Naive thymus-derived CD8-positive, alpha-beta T cell (primary cell): ENCODE measurements at regions not wholly inside any gene's neighbourhood (a gene's known extent, or its start where the extent isn't known, plus 50 kb on each side); places are given as distances from the start of the nearest gene placed in this dataset.

Experiments used
- ATAC-seq, 2 donors: fragments of 150-1000 bp; cut with Tn5 transposase in 1 of 2; sonication (Bioruptor Pico), chemical (Tn5 transposase) in 1 of 2; 1 replicate in 1 of 2; 2 replicates in 1 of 2; pipeline ENCODE4 v1.10.0; 2021; ENCODE audit warnings: mild to moderate bottlenecking in 2 of 2, moderate library complexity in 2 of 2
- POLR2A ChIA-PET: fragments of 350-600 bp; sonication (Branson Sonifier 250); formaldehyde crosslinking; loops from one replicate; lab custom pipeline; 2021; ENCODE audit warnings: antibody characterized with exemption; lab: Charles Lee
- DNase-seq, 10 donors: peaks; one replicate each; pipeline versions ENCODE4 v3.0.0 to v3.0.0-alpha.2; 2020 to 2022
- H3K27ac Mint-ChIP-seq, 10 donors: one replicate each; pipeline ENCODE4 v1.8.0; 2020 to 2022; ENCODE audit warnings: mild to moderate bottlenecking in 10 of 10, mixed read lengths in 10 of 10, moderate library complexity in 4 of 10, inconsistent platforms in 1 of 10
- H3K27me3 Mint-ChIP-seq, 5 donors: one replicate each; pipeline ENCODE4 v1.8.0; 2021 to 2022; ENCODE audit warnings: mixed read lengths in 5 of 5
- H3K36me3 Mint-ChIP-seq, 3 donors: one replicate each; pipeline ENCODE4 v1.8.0; 2020 to 2022; ENCODE audit warnings: mixed read lengths in 3 of 3, mild to moderate bottlenecking in 2 of 3, inconsistent platforms in 1 of 3
- H3K4me1 Mint-ChIP-seq, 4 donors: one replicate each; pipeline ENCODE4 v1.8.0; 2021 to 2022; ENCODE audit warnings: mixed read lengths in 4 of 4
- H3K4me3 Mint-ChIP-seq, 10 donors: one replicate each; pipeline ENCODE4 v1.8.0; 2020 to 2022; ENCODE audit warnings: mild to moderate bottlenecking in 10 of 10, mixed read lengths in 10 of 10, moderate library complexity in 6 of 10, inconsistent platforms in 1 of 10
- H3K9me3 Mint-ChIP-seq, 9 donors: one replicate each; pipeline ENCODE4 v1.8.0; 2020 to 2022; ENCODE audit warnings: mixed read lengths in 9 of 9, mild to moderate bottlenecking in 3 of 9, inconsistent platforms in 1 of 9, moderate library complexity in 1 of 9

- Mint-ChIP-seq H3K36me3 (no peaks in the 10 kb centered on the region), H3K27ac (no peak overlapping the region), H3K4me3 (no peak overlapping the region), H3K9me3 (peaks cover 0 to 15% (median 0%) of the 10 kb centered on the region in 9 donors), H3K4me1 (no peaks in the 10 kb centered on the region), H3K27me3 (no peaks in the 10 kb centered on the region)
- POLR2A ChIA-PET: no interaction called here
- ATAC-seq (no peak), DNase-seq (no peak)
These were observed 140.5 kb upstream of the ADAMTS9 start for GRCh38 chr3:64828276-64828675.

GRCh38 chr3:64827431-64827830 is 139.6 kb upstream of the ADAMTS9 start:
- DNase-seq (no peak), ATAC-seq (no peak)
- Mint-ChIP-seq H3K4me1 (no peaks in the 10 kb centered on the region), H3K4me3 (no peak overlapping the region), H3K27ac (no peak overlapping the region), H3K36me3 (no peaks in the 10 kb centered on the region), H3K9me3 (peaks cover 0 to 15% (median 0%) of the 10 kb centered on the region in 9 donors), H3K27me3 (no peaks in the 10 kb centered on the region)
- POLR2A ChIA-PET: no interaction called here

GRCh38 chr3:64827019-64827418 is 139.2 kb upstream of the ADAMTS9 start:
- no peak for ATAC-seq
- H3K4me1 Mint-ChIP-seq: no peaks in the 10 kb centered on the region

GRCh38 chr3:64825404-64826120 is 137.8 kb upstream of the ADAMTS9 start:
- Mint-ChIP-seq H3K27me3 (no peaks in the 10 kb centered on the region), H3K27ac (no peak overlapping the region), H3K4me1 (no peaks in the 10 kb centered on the region), H3K9me3 (peaks cover 0 to 15% (median 0%) of the 10 kb centered on the region in 9 donors), H3K36me3 (no peaks in the 10 kb centered on the region), H3K4me3 (no peak overlapping the region)
- DNase-seq (no peak), ATAC-seq (no peak)
- POLR2A ChIA-PET: no interaction called here

More at GRCh38 chr3:64827019-64827418, 139.2 kb upstream of the ADAMTS9 start:
- Mint-ChIP-seq H3K36me3 (no peaks in the 10 kb centered on the region), H3K9me3 (peaks cover 0 to 15% (median 0%) of the 10 kb centered on the region in 9 donors), H3K4me3 (no peak overlapping the region), H3K27ac (no peak overlapping the region), H3K27me3 (no peaks in the 10 kb centered on the region)
- DNase-seq: no peak
- POLR2A ChIA-PET: no interaction called here

GRCh38 chr3:64824394-64824909 is 136.7 kb upstream of the ADAMTS9 start:
- H3K9me3 Mint-ChIP-seq: peaks cover 0 to 15% (median 0%) of the 10 kb centered on the region in 9 donors
- no peak overlapping the region for H3K4me3 Mint-ChIP-seq
- ATAC-seq (no peak), DNase-seq (no peak)
- POLR2A ChIA-PET: no interaction called here
- H3K36me3 Mint-ChIP-seq: no peaks in the 10 kb centered on the region
- no peaks in the 10 kb centered on the region for H3K4me1 Mint-ChIP-seq
- H3K27me3 Mint-ChIP-seq: no peaks in the 10 kb centered on the region
- H3K27ac Mint-ChIP-seq: no peak overlapping the region

- Mint-ChIP-seq H3K4me1 (no peaks in the 10 kb centered on the region), H3K36me3 (no peaks in the 10 kb centered on the region), H3K9me3 (peaks cover 0 to 15% (median 2%) of the 10 kb centered on the region in 9 donors), H3K27me3 (peaks cover 0 to 21% (median 2%) of the 10 kb centered on the region in 5 donors), H3K27ac (no peak overlapping the region), H3K4me3 (no peak overlapping the region)
- DNase-seq (no peak), ATAC-seq (no peak)
- POLR2A ChIA-PET: no interaction called here
These were observed 130.4 kb upstream of the ADAMTS9 start for GRCh38 chr3:64818196-64818595.

- Mint-ChIP-seq H3K4me3 (no peak overlapping the region), H3K36me3 (no peaks in the 10 kb centered on the region), H3K4me1 (no peaks in the 10 kb centered on the region), H3K9me3 (peaks cover 0 to 19% (median 3%) of the 10 kb centered on the region in 9 donors), H3K27ac (no peak overlapping the region), H3K27me3 (peaks cover 0 to 21% (median 2%) of the 10 kb centered on the region in 5 donors)
- POLR2A ChIA-PET: no interaction called here
- no peak for DNase-seq
- no peak for ATAC-seq
These were observed 128.6 kb upstream of the ADAMTS9 start for GRCh38 chr3:64816355-64816754.

- Mint-ChIP-seq H3K36me3 (no peaks in the 10 kb centered on the region), H3K4me3 (no peak overlapping the region), H3K4me1 (no peaks in the 10 kb centered on the region), H3K9me3 (peaks cover 0 to 19% (median 4%) of the 10 kb centered on the region in 9 donors), H3K27me3 (peaks cover 0 to 21% (median 2%) of the 10 kb centered on the region in 5 donors), H3K27ac (no peak overlapping the region)
- ATAC-seq (no peak), DNase-seq (no peak)
- POLR2A ChIA-PET: no interaction called here
These were observed 128.0 kb upstream of the ADAMTS9 start for GRCh38 chr3:64815789-64816188.

- POLR2A ChIA-PET: no interaction called here
- no peak overlapping the region for H3K27ac Mint-ChIP-seq
These were observed 127.4 kb upstream of the ADAMTS9 start for GRCh38 chr3:64815195-64815631.

GRCh38 chr3:64814351-64814750 is 126.6 kb upstream of the ADAMTS9 start:
- POLR2A ChIA-PET: no interaction called here
- ATAC-seq (no peak), DNase-seq (no peak)
- Mint-ChIP-seq H3K27ac (no peak overlapping the region), H3K36me3 (no peaks in the 10 kb centered on the region), H3K27me3 (peaks cover 0 to 21% (median 2%) of the 10 kb centered on the region in 5 donors), H3K4me1 (no peaks in the 10 kb centered on the region), H3K9me3 (peaks cover 0 to 19% (median 4%) of the 10 kb centered on the region in 9 donors), H3K4me3 (no peak overlapping the region)

More at GRCh38 chr3:64815195-64815631, 127.4 kb upstream of the ADAMTS9 start:
- Mint-ChIP-seq H3K4me3 (no peak overlapping the region), H3K27me3 (peaks cover 0 to 21% (median 2%) of the 10 kb centered on the region in 5 donors), H3K4me1 (no peaks in the 10 kb centered on the region), H3K36me3 (no peaks in the 10 kb centered on the region), H3K9me3 (peaks cover 0 to 19% (median 4%) of the 10 kb centered on the region in 9 donors)
- DNase-seq (no peak), ATAC-seq (no peak)

- peaks cover 0 to 18% (median 2%) of the 10 kb centered on the region in 5 donors for H3K27me3 Mint-ChIP-seq
- no peak overlapping the region for H3K4me3 Mint-ChIP-seq
- H3K27ac Mint-ChIP-seq: no peak overlapping the region
- no peaks in the 10 kb centered on the region for H3K36me3 Mint-ChIP-seq
- H3K4me1 Mint-ChIP-seq: no peaks in the 10 kb centered on the region
- no peak for ATAC-seq
- no peak for DNase-seq
- POLR2A ChIA-PET: no interaction called here
- H3K9me3 Mint-ChIP-seq: peaks cover 0 to 17% (median 4%) of the 10 kb centered on the region in 9 donors
These were observed 125.5 kb upstream of the ADAMTS9 start for GRCh38 chr3:64813326-64813725.

GRCh38 chr3:64809086-64809485 is 121.3 kb upstream of the ADAMTS9 start:
- H3K4me1 Mint-ChIP-seq: no peaks in the 10 kb centered on the region
- POLR2A ChIA-PET: no interaction called here

GRCh38 chr3:64808061-64808460 is 120.3 kb upstream of the ADAMTS9 start:
- no peaks in the 10 kb centered on the region for H3K4me1 Mint-ChIP-seq
- no peak overlapping the region for H3K27ac Mint-ChIP-seq
- no peak overlapping the region for H3K4me3 Mint-ChIP-seq
- POLR2A ChIA-PET: no interaction called here
- peaks cover 0 to 10% (median 4%) of the 10 kb centered on the region in 9 donors for H3K9me3 Mint-ChIP-seq
- ATAC-seq: no peak
- H3K36me3 Mint-ChIP-seq: no peaks in the 10 kb centered on the region
- H3K27me3 Mint-ChIP-seq: peaks cover 0 to 1% (median 0%) of the 10 kb centered on the region in 5 donors
- DNase-seq: no peak

More at GRCh38 chr3:64809086-64809485, 121.3 kb upstream of the ADAMTS9 start:
- no peak overlapping the region for H3K4me3 Mint-ChIP-seq
- H3K27me3 Mint-ChIP-seq: peaks cover 0 to 7% (median 0%) of the 10 kb centered on the region in 5 donors
- no peak overlapping the region for H3K27ac Mint-ChIP-seq
- H3K36me3 Mint-ChIP-seq: no peaks in the 10 kb centered on the region
- DNase-seq: no peak
- no peak for ATAC-seq
- H3K9me3 Mint-ChIP-seq: peaks cover 0 to 17% (median 4%) of the 10 kb centered on the region in 9 donors
